ENCODE measurements at regions not wholly inside any gene's neighbourhood (a gene's known extent, or its start where the extent isn't known, plus 50 kb on each side); places are given as distances from the start of the nearest gene placed in this dataset.

GRCh38 chr12:107859367-107859766, 84.9 kb downstream of the ASCL4 start:
- no peak overlapping the region for H3K27ac ChIP-seq (ENCODE audit: low read depth)
- ATAC-seq (no peak), DNase-seq (ENCODE audit: low spot score) (no peak)
- H3K4me3 ChIP-seq, result no peak overlapping the region
- H3K79me2 ChIP-seq (replicated peaks; ENCODE audit: insufficient read depth), result no peaks in the 10 kb centered on the region
- no peaks in the 10 kb centered on the region for H3K36me3 Mint-ChIP-seq (ENCODE audit: low read depth)
- peaks cover 17% of the 10 kb centered on the region for H3K4me1 ChIP-seq (ENCODE audit: insufficient read depth)
- peaks cover 24% of the 10 kb centered on the region for H3K27me3 Mint-ChIP-seq (ENCODE audit: insufficient read depth, low read depth, poor library complexity)
- H3K27ac Mint-ChIP-seq, result no peak overlapping the region
- H3F3A ChIP-seq (replicated peaks; ENCODE audit: low read depth), result no peaks in the 10 kb centered on the region
- H3K36me3 ChIP-seq (ENCODE audit: insufficient read depth), result no peaks in the 10 kb centered on the region
- no peak overlapping the region for H3K4me2 ChIP-seq
- TF ChIP-seq CREB1 (CRISPR knock-in tag; IDR thresholded peaks at IDR 0.05; ENCODE audit: low read depth) (no peak), REST (IDR thresholded peaks at IDR 0.05; ENCODE audit: unreplicated experiment) (no peak), ETS1 (IDR thresholded peaks at IDR 0.05) (no peak), JUNB (IDR thresholded peaks at IDR 0.05; ENCODE audit: unreplicated experiment) (no peak), POLR2AphosphoS5 (IDR thresholded peaks at IDR 0.05; ENCODE audit: low read depth) (no peak), ZNF331 (CRISPR knock-in tag; IDR thresholded peaks at IDR 0.05; ENCODE audit: low read depth) (no peak), STAT1 (IDR thresholded peaks at IDR 0.05; ENCODE audit: unreplicated experiment) (no peak), NANOG (IDR thresholded peaks at IDR 0.05; ENCODE audit: borderline replicate concordance) (no peak), EZH2 (IDR thresholded peaks at IDR 0.05; ENCODE audit: low read depth, unreplicated experiment) (no peak), ZNF462 (CRISPR knock-in tag; IDR thresholded peaks at IDR 0.05) (no peak), CTCF (conservative IDR thresholded peaks at IDR 0.05; ENCODE audit: low read depth in 2 of 2) (no peak), EZH2phosphoT487 (IDR thresholded peaks at IDR 0.05; ENCODE audit: unreplicated experiment) (no peak), ZNF114 (CRISPR knock-in tag; IDR thresholded peaks at IDR 0.05) (no peak)
- H3K4me1 Mint-ChIP-seq, result peaks cover 10% of the 10 kb centered on the region
- H4K20me1 ChIP-seq (replicated peaks; ENCODE audit: insufficient read depth), result no peaks in the 10 kb centered on the region
- H3K27me3 ChIP-seq (ENCODE audit: insufficient read depth), result peaks cover 30% of the 10 kb centered on the region
- H3K9me2 ChIP-seq (ENCODE audit: insufficient read depth), result no peaks in the 10 kb centered on the region
- H2AFZ ChIP-seq, result no peak overlapping the region
- no peak overlapping the region for H3K4me3 Mint-ChIP-seq
- H3K9me3 Mint-ChIP-seq, result no peaks in the 10 kb centered on the region; the same call in 2 of the 3 replicates

Measured in GM23338 (cell line).